Testis (tissue), 2 donors: ENCODE measurements at regions not wholly inside any gene's neighbourhood (a gene's known extent, or its start where the extent isn't known, plus 50 kb on each side); places are given as distances from the start of the nearest gene placed in this dataset.

Experiments
- DNase-seq: peaks from one replicate; pipeline ENCODE4 v3.0.0-alpha.2; 2019
- H3K27ac ChIP-seq, 2 donors: fragments of 200-600 bp; sonication (generic); one replicate each; pipeline ENCODE4 v1.5.1; 2019
- H3K27me3 ChIP-seq: fragments of 200-600 bp; sonication (generic); one replicate; pipeline ENCODE4 v1.5.1; 2019
- H3K36me3 ChIP-seq: fragments of 200-600 bp; sonication (generic); one replicate; pipeline ENCODE4 v1.5.1; 2017; ENCODE audit warnings: low read depth; ENCODE audit errors: missing control alignments
- H3K4me1 ChIP-seq: fragments of 200-600 bp; sonication (generic); one replicate; pipeline ENCODE4 v1.5.1; 2019
- H3K4me3 ChIP-seq, 2 donors: fragments of 200-600 bp; sonication (generic); one replicate each; pipeline ENCODE4 v1.5.1; 2017 to 2019
- H3K9me3 ChIP-seq: fragments of 200-600 bp; sonication (generic); one replicate; pipeline ENCODE4 v1.5.1; 2017
- CTCF ChIP-seq, 3 experiments: fragments of 450-650 bp in 2 of 3; fragments of 200-600 bp in 1 of 3; sonication (generic) in 1 of 3; IDR thresholded peaks; one replicate each; pipeline ENCODE4 v1.5.1; 2016 to 2019; ENCODE audit warnings: antibody characterized with exemption in 3 of 3, mild to moderate bottlenecking in 2 of 3, moderate library complexity in 1 of 3
- POLR2A ChIP-seq: fragments of 450-650 bp; IDR thresholded peaks from one replicate; pipeline ENCODE4 v1.6.1; 2017; ENCODE audit warnings: antibody characterized with exemption, mild to moderate bottlenecking, moderate library complexity
- WGBS, 2 donors: methylation state at CpG; one replicate each; pipeline ENCODE4 v1.1.5; 2018; 5-methylcytosine and 5-hydroxymethylcytosine counted together
- intact Hi-C: fragments of 100-400 bp; cut with DNase I; formaldehyde crosslinking; loops from one replicate; pipeline ENCODE4 v1.15.1; 2023; ENCODE audit warnings: low total_unique reads

GRCh38 chr20:53741726-53742028, 148.0 kb upstream of the ZNF217 start:
- Histone ChIP-seq H3K27me3 (no peaks in the 10 kb centered on the region), H3K27ac (no peak overlapping the region), H3K9me3 (no peaks in the 10 kb centered on the region), H3K4me3 (no peak overlapping the region), H3K4me1 (peaks cover 29% of the 10 kb centered on the region), H3K36me3 (no peaks in the 10 kb centered on the region)
- DNase-seq, result no peak
- 96 to 98% methylated on average over 3 of the region's 3 CpGs for WGBS, 2 donors
- intact Hi-C loops, result no loop called here
- TF ChIP-seq CTCF (IDR thresholded peaks at IDR 0.05) (no peak), POLR2A (no peak)

GRCh38 chr20:53739799-53740785, 146.5 kb upstream of the ZNF217 start:
- DNase-seq, result no peak
- 34 to 35% methylated on average over 16 of the region's 16 CpGs for WGBS, 2 donors
- Histone ChIP-seq H3K27ac (peak overlapping the region; percentile 42 to 64), H3K36me3 (no peaks in the 10 kb centered on the region), H3K9me3 (no peaks in the 10 kb centered on the region), H3K4me1 (peaks cover 32% of the 10 kb centered on the region), H3K4me3 (no peak overlapping the region), H3K27me3 (no peaks in the 10 kb centered on the region)
- intact Hi-C loops, result no loop called here
- TF ChIP-seq CTCF (IDR thresholded peaks at IDR 0.05) (no peak), POLR2A (no peak)

- H3K4me1 ChIP-seq, result peaks cover 32% of the 10 kb centered on the region
- TF ChIP-seq POLR2A, result no peak
- TF ChIP-seq CTCF (IDR thresholded peaks at IDR 0.05), result no peak
- WGBS, 2 donors, result 41 to 51% methylated on average over 11 of the region's 11 CpGs
- no peak overlapping the region for H3K4me3 ChIP-seq
- peak overlapping the region; percentile 0 to 62 for H3K27ac ChIP-seq
- no peaks in the 10 kb centered on the region for H3K9me3 ChIP-seq
- intact Hi-C loops, result no loop called here
- H3K36me3 ChIP-seq, result no peaks in the 10 kb centered on the region
- no peak for DNase-seq
- no peaks in the 10 kb centered on the region for H3K27me3 ChIP-seq
Observed at GRCh38 chr20:53738945-53739798, 145.5 kb upstream of the ZNF217 start.

GRCh38 chr20:53738039-53738944, 144.7 kb upstream of the ZNF217 start:
- intact Hi-C loops, result no loop called here
- TF ChIP-seq CTCF (IDR thresholded peaks at IDR 0.05), result no peak
- no peak for TF ChIP-seq POLR2A
- Histone ChIP-seq H3K4me3 (peak overlapping the region in 1 of 2 donors; percentile 15), H3K27ac (peak overlapping the region; percentile 0 to 62), H3K9me3 (no peaks in the 10 kb centered on the region), H3K27me3 (no peaks in the 10 kb centered on the region), H3K4me1 (peaks cover 32% of the 10 kb centered on the region), H3K36me3 (no peaks in the 10 kb centered on the region)
- 21 to 33% methylated on average over 26 of the region's 26 CpGs for WGBS, 2 donors
- peak; percentile 79 for DNase-seq
